SH-SY5Y (cell line): ENCODE measurements at regions not wholly inside any gene's neighbourhood (a gene's known extent, or its start where the extent isn't known, plus 50 kb on each side); places are given as distances from the start of the nearest gene placed in this dataset.

Experiments
- GATA2 ChIP-seq: IDR thresholded peaks from 2 replicates; pipeline ENCODE4 v1.6.1; 2011; ENCODE audit warnings: mild to moderate bottlenecking, low read depth, low read length
- GATA3 ChIP-seq: IDR thresholded peaks from 2 replicates; pipeline ENCODE4 v1.6.1; 2011; ENCODE audit warnings: low read depth, mild to moderate bottlenecking, low read length, moderate library complexity

- TF ChIP-seq GATA3 (no peak), GATA2 (no peak)
Observed at GRCh38 chr16:64065523-64065922, 1056.3 kb downstream of the CDH11 start.

- TF ChIP-seq GATA2, result no peak
- TF ChIP-seq GATA3, result no peak
Observed at GRCh38 chr16:64061621-64062020, 1060.2 kb downstream of the CDH11 start.

GRCh38 chr16:64060631-64061030 lies 1061.2 kb downstream of the CDH11 start:
- TF ChIP-seq GATA3 (no peak), GATA2 (no peak)

- TF ChIP-seq GATA2, result no peak
Observed at GRCh38 chr16:64058685-64059084, 1063.2 kb downstream of the CDH11 start.

GRCh38 chr16:64051824-64052223 lies 1070.0 kb downstream of the CDH11 start:
- TF ChIP-seq GATA2, result no peak

- TF ChIP-seq GATA2, result peak; percentile 73; the same call in 1 of the 2 replicates
- TF ChIP-seq GATA3, result peak; percentile 85
Observed at GRCh38 chr16:64047878-64048277, 1074.0 kb downstream of the CDH11 start.

GRCh38 chr16:64047207-64047606 lies 1074.7 kb downstream of the CDH11 start:
- TF ChIP-seq GATA3 (no peak), GATA2 (no peak)

GRCh38 chr16:64035337-64035736 lies 1086.5 kb downstream of the CDH11 start:
- no peak for TF ChIP-seq GATA2

GRCh38 chr16:64019339-64019738 lies 1102.5 kb downstream of the CDH11 start:
- TF ChIP-seq GATA3 (no peak), GATA2 (no peak)

- TF ChIP-seq GATA2, result no peak
- no peak for TF ChIP-seq GATA3
Observed at GRCh38 chr16:64017796-64018195, 1104.1 kb downstream of the CDH11 start.

- no peak for TF ChIP-seq GATA3
- no peak for TF ChIP-seq GATA2
Observed at GRCh38 chr16:64013856-64014255, 1108.0 kb downstream of the CDH11 start.

- TF ChIP-seq GATA3 (no peak), GATA2 (no peak)
Observed at GRCh38 chr16:64012166-64012565, 1109.7 kb downstream of the CDH11 start.

- TF ChIP-seq GATA3 (no peak), GATA2 (no peak)
Observed at GRCh38 chr16:64011650-64012049, 1110.2 kb downstream of the CDH11 start.

GRCh38 chr16:64008131-64008530 lies 1113.7 kb downstream of the CDH11 start:
- no peak for TF ChIP-seq GATA3
- TF ChIP-seq GATA2, result no peak

- TF ChIP-seq GATA3 (no peak), GATA2 (no peak)
Observed at GRCh38 chr16:64004116-64004515, 1117.7 kb downstream of the CDH11 start.

- TF ChIP-seq GATA2, result no peak
- no peak for TF ChIP-seq GATA3
Observed at GRCh38 chr16:63995025-63995424, 1126.8 kb downstream of the CDH11 start.
